HG02840 (cell line): ENCODE measurements at regions not wholly inside any gene's neighbourhood (a gene's known extent, or its start where the extent isn't known, plus 50 kb on each side); places are given as distances from the start of the nearest gene placed in this dataset.
"Not testable (repeated sequence)": the region's sequence is repeated elsewhere in the genome, so short reads cannot be mapped to it uniquely, and the experiment has no call there.

Source experiments
- ATAC-seq: cut with Tn5 transposase; IDR thresholded peaks from one replicate; pipeline ENCODE4 v1.9.1; 2021; ENCODE audit warnings: mild to moderate bottlenecking, moderate library complexity, moderate number of reproducible peaks; ENCODE audit not compliant: unreplicated experiment, low FRiP score

DNA sequence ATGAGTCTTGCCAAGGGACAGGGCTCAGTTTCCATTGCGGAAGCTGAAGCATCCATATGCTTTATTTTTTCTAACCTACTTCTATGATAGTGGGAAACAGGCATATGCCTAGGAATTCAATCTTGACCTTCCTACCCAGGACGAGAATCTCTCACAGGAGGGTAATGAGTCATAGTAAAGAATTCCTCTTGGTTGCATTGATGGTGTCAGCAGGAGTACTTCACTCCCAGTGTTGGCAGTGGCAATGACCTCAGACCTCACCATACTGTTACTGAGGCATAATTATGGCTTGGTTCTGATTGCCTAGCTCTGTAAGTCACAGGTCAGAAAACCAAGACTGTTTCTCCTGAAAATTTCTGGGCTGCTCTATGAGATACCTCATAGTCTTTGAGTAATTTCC is 552.9 kb downstream of the ARL4A start:
- ATAC-seq, result no peak

DNA sequence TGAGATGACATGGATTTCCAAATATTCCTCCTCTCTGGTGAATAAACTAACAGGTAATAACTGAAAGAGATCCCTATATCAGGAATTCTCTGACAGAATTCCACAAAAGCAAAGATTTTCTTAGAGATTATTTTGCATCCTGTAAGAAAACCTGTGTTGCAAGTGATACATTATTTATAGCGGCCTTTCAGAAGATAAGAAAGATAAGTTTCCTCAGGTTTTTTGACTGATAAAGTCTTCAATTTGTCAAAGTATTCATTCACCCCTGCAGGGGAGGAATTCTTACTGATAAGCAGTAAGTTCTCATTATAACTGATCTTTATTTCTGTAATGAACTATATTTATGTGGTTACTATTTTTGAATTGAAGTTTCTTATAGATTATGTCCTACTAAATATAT is 554.0 kb downstream of the ARL4A start:
- no peak for ATAC-seq

DNA sequence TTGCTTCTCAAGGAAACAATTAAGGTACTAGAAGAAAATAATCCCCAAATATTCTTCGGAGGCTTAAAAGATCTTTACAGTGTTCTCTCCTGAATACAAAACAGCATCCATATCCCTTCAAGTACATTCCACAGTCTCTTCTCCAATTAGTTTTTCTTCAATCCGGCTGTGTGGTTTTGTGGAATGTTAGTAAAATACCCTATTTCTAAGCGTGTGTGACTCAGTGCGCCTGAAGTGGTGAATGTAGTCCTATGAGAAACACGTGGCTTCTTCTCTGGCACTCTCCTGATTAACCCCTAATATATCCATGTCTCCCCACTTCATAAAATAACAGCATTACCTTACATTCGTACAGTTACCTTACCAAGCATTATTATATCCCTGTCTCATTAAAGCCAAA is 570.2 kb downstream of the ARL4A start:
- ATAC-seq, result no peak

DNA sequence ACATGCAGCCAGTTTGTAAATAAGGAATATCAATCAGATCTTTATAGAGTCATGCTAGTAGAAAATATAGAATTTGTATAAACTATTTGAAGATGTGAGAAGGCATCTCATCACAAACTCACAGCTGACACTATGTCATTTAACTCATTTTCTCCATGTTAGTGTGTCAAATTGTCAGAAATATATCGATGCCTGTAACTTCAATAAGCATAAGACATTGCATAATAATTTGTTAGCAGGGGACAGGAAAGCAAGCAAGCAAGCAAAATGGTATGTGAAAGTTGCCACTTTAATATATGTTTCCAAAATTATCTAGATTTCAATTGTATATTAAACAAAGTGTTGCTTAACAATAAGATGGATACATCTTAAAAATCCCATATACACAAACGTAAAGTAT is 571.0 kb downstream of the ARL4A start:
- ATAC-seq, result no peak

DNA sequence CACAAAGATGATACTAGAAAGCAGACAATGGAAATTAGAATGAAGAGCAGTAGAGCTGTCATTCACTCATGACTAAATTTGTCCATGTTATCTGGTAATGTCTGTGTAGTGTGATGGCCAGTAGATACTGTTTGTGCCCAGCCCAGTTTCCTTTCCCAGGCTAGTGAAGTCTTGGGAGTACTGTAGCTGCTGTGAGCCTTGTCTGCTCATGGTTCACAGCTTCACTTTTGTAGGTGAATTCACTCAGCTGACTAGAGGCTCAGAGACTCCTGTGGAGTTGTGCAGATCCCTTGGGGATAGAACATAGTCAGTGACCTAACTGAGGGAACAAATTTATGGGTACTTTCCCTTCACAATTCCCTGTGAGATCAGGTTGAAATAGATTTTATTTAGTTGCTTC is 572.5 kb downstream of the ARL4A start:
- ATAC-seq, result no peak

DNA sequence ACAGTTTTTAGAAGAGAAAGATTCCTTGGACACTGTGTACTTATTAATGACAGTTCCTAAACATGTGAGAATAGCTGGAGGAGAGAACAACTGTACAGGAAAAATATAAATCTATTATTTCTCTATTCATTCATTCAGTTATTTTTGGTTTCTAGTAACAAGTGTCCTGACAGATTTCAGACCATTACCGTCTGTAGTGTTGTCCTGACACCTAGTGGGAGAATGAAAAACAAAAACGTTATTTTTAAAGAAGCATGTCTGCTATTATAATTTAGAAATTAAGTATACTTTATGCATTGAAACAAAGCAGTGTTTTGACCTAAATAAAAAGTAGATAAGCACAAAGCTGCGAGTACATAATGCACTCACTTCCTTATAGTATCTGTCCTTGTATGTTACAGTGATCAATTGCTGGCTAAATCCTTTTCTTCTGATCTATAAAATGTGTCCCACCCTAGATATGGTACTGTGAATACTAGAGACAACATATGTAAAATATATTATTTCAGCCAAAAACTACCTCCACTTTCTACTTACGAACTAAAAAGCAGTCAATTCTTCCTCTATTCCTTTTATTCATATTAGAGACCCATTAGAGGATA is 575.6 kb downstream of the ARL4A start:
- no peak for ATAC-seq

DNA sequence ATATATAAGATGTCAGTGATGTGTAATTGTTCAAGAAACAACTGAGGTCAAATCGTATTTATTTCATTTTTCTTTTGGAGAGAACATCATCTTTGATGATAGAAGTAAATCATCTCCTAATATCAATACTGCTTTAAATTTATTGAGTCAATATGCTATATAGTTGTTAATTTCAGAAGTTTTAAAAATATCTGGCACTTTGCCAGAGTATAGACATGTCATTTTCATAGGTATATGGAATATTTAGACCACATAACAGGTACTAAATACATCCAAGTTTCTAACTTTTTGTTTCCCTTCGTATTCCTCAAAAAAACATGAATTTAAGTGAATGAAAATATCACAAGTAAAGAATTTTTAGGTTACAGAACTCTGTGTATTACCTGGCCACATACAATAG is 577.8 kb downstream of the ARL4A start:
- no peak for ATAC-seq

DNA sequence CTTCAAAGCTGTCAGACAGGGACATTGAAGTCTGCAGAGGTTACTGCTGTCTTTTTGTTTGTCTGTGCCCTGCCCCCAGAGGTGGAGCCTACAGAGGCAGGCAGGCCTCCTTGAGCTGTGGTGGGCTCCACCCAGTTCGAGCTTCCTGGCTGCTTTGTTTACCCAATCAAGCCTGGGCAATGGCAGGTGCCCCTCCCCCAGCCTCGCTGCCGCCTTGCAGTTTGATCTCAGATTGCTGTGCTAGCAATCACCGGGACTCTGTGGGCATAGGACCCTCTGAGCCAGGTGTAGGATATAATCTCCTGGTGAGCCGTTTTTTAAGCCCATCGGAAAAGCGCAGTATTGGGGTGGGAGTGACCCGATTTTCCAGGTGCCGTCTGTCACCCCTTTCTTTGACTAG is 586.8 kb downstream of the ARL4A start:
- not testable (repeated sequence) for ATAC-seq

DNA sequence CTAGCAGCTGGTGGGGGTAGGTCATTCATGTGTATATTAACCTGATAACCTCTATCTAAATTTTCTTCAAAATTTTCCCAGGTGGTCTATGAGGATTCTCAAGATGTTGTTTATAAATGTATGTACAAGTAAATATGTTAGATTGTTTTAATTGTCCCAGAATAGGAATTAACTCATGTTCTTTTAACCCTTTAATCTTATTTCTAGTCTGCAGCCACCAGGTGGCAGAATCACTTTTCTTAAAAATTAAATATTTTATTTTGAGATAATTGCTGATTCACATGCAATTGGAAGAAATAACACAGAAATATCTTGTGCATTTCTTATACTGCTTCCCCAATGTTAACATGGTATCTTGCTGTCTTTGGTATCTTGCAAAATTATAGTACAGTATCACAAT is 589.5 kb downstream of the ARL4A start:
- ATAC-seq, result no peak

DNA sequence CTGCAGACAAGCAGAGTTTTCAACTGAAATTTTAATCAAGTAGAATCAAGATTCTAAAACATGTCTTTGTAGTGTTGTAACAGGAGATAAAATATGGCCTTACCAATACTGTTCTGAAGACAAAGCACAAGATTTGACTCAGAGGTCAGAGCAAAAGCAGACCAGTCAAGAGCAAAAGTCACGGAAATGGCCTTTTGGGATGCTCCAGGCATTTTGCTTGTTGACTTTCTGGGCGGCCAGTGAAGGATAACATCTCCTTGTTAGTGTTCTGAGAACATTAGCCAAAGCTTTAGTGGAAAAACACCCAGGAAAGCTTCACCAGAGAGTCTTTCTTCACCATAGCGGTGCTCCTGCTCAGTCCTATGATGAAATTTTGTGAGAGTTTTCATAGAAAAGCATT is 590.6 kb downstream of the ARL4A start:
- ATAC-seq, result no peak

DNA sequence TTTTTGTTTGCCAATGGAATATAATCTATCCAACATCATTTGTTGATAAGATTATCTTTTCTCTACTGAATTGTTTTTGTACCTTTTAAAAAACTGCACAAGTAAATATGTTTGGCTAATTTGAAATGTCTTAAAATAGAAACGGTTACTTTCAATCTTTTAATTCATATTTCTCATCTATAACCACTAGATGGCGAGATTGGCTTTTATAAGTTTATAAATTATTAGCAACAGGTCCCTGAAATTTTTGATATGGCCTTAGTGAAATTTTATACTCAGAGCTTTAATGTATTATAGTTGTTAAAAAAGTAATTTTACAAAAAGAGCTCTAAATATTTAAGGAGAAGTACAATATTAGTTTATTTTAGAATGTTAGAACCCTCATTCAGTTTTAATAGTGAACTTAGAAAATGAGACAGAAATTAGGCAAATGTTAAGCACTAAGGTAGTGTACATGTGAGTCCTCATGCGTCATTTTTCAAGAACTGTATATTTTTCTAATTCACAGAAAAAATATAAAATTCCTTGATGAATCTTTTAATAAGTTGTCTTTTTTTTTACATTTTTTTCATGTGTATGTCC is 592.5 kb downstream of the ARL4A start:
- no peak for ATAC-seq

DNA sequence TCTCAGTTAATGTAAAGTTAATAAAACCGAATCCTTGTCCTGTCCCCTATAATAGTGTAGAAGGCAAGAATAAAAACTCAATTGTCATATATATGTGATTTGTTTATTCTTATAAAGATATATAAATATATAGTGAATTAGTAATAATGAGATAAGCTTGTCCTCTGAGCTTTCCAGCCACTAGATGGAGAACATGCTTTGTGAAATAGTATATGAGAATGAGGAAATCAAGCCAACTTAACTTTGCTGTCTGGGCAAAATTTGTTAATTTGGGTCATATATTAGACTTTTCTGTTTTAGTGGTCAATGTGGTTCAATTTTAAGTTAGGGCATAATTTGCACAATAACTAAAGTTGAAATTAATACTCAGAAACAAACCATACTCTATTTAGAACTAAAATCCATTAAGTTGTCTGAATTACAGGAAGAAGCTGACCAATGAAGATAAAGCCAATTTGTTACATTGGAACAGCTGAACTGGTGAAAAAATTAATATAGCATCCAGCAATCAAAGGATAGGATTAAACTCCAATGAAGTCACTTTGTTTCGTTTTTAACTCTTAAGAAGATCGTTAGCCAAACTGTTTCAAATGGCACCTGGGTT is 595.0 kb downstream of the ARL4A start:
- no peak for ATAC-seq

DNA sequence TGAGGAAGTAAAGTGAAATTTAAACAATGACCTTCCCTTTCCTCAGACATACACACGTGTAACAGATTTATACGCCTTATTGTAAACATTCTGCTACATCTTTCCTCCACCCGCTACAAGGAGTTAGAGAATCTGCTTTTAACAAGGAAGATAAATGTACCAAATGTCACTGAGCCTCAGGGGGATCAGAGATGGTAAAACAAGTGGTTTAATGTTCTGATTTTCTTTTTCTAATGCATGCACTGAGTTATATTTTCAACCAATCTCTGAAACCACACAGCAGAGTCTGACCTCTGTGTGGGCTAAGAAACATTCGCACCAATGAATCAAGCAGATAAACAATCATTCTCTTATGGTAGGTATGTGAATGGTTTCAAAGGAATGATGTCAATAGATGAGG is 599.5 kb downstream of the ARL4A start:
- no peak for ATAC-seq

DNA sequence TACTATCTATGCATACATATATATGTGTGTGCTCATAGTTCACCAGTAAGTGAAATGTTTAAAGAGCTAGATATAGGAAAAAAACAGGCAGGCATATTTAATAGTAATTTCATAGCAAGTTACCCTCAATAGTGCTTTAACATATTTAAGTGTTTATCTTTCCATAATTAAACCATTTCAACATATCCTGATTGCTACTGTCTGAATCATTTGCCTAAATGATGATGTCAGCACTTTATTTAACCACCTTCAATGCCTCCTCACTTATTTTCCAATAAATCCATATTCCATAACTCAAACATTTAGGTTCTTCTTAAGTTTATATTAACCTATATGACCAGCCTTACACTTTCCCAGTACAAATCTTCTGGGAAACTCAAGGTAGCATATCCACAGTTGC is 601.1 kb downstream of the ARL4A start:
- no peak for ATAC-seq

DNA sequence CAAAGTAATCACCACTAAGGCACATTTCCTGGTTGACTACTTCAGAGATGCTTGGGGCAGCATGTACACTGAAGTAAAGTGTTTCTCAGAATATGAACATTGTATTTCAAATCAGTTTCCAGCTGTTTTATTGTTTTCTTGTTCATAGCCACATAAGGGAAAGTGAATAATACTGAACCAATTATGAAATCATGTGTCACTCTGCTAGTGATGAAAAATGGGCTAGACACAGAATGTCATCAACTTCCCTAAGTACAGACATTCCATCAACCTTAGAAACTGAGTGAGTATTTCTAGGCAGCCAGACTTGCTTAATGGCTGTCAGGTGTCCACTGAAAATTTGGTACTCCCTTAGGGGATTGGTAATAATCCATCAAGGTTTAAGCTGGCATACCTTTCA is 603.5 kb downstream of the ARL4A start:
- no peak for ATAC-seq

DNA sequence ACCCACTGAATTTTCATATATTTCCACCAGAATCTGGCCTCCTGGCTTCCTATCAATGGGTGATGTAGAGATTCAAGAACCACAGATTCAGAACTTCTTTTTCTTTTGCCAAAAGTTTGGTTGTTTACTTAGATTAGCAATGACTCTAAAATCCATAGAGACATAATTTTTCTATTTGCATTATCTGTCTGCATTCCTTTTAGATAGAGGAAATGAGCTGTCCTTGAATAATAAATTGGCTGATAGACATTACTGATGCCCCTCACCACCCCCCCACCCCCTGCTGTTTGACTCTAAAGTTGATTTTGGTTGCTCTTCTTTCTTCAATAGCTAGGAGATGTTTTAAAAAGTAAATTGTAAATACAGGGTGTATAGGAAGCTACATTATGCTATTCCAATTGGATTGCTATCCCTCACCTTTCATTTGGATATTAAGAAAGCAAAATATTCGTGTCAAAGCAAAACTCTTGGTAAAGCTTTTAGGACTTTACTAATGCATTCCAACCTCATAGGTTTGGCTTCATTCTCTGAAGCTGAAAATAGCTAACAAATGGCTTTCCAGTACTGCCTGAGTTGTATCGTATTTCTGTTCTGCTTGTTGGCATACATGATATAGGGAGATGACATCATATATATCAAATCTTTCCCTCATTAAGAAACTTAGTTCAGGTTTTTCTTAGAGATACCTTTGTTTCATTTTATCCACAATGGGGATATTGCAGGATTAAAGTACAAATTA is 606.0 kb downstream of the ARL4A start:
- ATAC-seq, result no peak

DNA sequence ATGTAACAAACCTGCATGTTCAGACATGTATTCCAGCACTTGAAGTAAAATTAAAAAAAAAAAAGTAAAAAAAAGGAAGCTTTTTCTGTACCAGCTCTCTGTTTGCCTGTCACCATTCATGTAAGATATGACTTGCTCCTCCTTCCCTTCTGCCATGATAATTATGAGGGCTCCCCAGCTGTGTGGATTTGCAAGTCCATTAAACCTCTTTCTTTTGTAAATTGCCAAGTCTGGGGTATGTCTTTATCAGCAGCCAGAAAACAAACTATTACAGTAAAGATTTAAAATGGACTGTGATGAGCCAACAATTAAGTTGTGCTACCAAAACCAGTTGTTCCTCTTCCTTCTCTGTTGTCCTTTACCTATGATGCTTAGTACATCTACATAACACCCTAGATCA is 619.6 kb downstream of the ARL4A start:
- ATAC-seq, result no peak

DNA sequence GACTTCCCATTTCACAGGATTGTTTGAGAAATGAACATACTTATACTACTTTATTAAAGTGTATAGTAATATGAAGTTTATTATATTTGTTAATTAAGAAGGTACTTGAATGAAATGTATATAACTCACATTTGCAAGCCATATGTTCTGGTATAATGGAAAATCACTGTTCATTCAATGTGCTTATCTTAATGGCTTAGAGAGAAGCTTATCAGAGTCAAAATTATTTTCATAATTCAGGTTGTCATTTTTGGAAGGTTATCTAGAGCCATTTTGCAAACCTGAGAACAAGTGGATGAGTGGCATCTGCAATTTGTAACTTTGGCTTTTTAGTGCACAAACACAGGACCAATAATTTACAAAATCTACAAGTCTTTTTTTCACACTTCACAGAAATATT is 621.0 kb downstream of the ARL4A start:
- ATAC-seq, result no peak

DNA sequence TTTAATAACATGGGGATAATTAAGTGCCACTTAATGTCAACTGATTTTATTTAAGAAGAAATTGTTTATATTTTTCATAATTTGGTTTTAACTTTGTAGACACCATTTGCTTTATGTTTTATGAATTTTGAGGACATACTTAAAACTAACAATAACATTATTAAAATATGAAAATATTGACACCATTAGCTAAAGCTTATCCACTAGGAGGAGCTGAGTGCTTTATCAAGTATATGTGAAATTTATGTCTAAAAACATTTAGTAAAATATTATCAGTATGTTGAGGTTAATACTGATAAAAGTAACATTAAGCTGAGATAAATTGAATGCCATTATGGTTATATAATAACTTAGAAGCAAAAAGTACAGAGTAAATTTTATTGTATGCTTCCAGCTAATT is 622.1 kb downstream of the ARL4A start:
- ATAC-seq, result no peak

DNA sequence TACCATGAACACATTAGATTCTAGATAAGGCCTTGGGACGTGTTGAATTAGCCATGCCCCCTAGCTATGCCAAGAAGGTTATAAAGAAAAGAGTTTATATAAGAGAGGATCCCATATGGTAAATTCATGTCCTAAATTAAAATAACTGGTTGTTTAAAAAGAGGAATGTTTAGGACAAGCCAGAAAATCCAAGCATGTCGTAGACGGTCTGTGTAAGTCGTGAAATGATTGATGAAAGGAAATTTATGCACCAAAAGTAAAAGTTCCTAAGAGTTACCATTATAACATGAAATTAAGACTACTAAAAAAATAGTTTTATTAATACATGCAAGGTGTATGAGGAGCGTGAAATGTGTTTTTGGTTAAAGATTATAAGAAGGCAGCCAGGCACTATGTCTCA is 624.9 kb downstream of the ARL4A start:
- no peak for ATAC-seq

DNA sequence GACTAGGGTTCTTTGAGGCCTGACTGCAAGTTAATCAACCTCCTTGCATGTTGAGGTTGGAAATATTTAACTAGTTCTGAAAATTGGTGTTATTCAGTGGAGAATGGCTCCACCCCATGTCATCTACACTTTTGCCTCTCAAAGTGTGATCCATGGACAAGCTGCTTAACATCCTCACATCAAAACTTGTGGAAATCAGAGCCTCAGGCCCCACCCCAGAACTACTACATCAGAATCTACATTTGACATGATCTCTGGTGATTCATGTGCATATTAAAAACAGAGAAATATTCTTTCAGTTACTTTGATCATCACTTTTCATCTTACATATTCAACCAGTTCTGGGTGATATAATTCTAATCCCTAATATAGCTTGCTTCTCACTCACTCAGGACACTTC is 632.9 kb downstream of the ARL4A start:
- ATAC-seq, result no peak

DNA sequence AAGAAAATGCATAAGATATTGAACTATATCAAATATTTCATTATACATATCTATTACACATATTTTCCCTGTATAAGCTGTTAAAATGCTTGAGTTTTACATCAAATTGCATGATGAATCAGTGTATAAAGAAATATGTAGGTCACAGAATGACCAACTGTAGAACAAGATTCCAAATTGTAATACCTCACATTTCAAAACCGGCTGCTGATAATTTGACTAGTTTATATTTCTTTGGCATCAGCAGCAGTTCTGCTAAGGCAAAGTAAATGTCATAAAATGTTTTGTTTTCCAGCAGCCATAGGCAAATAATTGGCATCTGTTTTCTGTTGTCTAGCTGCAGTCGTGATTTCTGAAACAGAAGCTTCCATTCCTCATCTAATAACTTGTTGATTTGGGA is 633.9 kb downstream of the ARL4A start:
- ATAC-seq, result no peak
